Progenitor cell of endocrine pancreas (in vitro differentiated cells): ENCODE measurements at regions not wholly inside any gene's neighbourhood (a gene's known extent, or its start where the extent isn't known, plus 50 kb on each side); places are given as distances from the start of the nearest gene placed in this dataset.

Source experiments
- DNase-seq: peaks from one replicate; pipeline ENCODE4 v3.0.0; 2021; ENCODE audit warnings: low spot score; ENCODE audit not compliant: unreplicated experiment
- H3K27ac Mint-ChIP-seq: 2 replicates; pipeline ENCODE4 v1.8.0; 2021; ENCODE audit warnings: mild to moderate bottlenecking, moderate library complexity, mixed read lengths
- H3K27me3 Mint-ChIP-seq: 2 replicates; pipeline ENCODE4 v1.8.0; 2021; ENCODE audit warnings: mixed read lengths
- H3K36me3 Mint-ChIP-seq: 2 replicates; pipeline ENCODE4 v1.8.0; 2022; ENCODE audit warnings: mixed read lengths; ENCODE audit not compliant: insufficient read depth
- H3K4me1 Mint-ChIP-seq: 2 replicates; pipeline ENCODE4 v1.8.0; 2021; ENCODE audit warnings: low read depth, mixed read lengths
- H3K4me3 Mint-ChIP-seq: 2 replicates; pipeline ENCODE4 v1.8.0; 2021; ENCODE audit warnings: low read depth, mild to moderate bottlenecking, moderate library complexity, mixed read lengths
- H3K9me3 Mint-ChIP-seq: 2 replicates; pipeline ENCODE4 v1.8.0; 2021; ENCODE audit warnings: low read depth, mixed read lengths
- TF ChIP-seq, protein P1 (sequence below): fragments of 200-600 bp; sonication (generic); IDR thresholded peaks from one replicate; pipeline ENCODE4 v1.5.0; 2021; ENCODE audit warnings: antibody characterized with exemption, mild to moderate bottlenecking; ENCODE audit not compliant: unreplicated experiment

DNA sequence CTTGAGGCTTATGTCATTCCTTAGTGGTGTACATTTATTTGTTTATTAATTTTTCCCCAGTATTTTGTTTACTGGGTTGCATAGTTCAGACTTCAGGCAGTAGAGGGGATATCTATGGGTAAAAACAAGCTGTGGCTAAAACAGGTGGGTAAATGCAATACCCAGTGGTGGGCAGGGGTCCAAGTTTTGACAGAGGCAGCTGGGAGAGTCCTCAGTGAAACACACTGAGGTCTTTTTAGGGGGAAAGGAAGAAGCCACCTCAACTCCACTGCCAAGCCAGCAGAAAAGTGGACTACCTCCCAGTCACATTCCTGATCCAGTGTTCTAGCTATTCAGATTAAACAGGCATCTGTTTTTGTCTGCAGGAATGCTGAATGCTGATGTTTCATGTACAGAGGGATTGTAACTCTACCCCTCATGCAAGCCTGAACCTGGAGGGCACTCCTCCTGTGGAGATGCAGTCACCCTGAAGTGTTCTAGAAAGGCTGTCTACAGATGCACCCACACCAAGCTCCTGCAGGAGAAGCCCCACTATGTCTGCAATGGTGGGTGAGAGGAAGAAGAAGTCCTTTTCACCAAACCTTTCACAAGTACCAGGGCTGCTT, 757.8 kb downstream of the INHBA start:
- H3K36me3 Mint-ChIP-seq = peaks cover 3% of the 10 kb centered on the region
- no peak overlapping the region for H3K4me3 Mint-ChIP-seq
- no peak for DNase-seq
- no peaks in the 10 kb centered on the region for H3K4me1 Mint-ChIP-seq
- H3K9me3 Mint-ChIP-seq = peaks cover 26% of the 10 kb centered on the region
- H3K27ac Mint-ChIP-seq = no peak overlapping the region
- no peaks in the 10 kb centered on the region for H3K27me3 Mint-ChIP-seq
- TF ChIP-seq, protein P1, sequence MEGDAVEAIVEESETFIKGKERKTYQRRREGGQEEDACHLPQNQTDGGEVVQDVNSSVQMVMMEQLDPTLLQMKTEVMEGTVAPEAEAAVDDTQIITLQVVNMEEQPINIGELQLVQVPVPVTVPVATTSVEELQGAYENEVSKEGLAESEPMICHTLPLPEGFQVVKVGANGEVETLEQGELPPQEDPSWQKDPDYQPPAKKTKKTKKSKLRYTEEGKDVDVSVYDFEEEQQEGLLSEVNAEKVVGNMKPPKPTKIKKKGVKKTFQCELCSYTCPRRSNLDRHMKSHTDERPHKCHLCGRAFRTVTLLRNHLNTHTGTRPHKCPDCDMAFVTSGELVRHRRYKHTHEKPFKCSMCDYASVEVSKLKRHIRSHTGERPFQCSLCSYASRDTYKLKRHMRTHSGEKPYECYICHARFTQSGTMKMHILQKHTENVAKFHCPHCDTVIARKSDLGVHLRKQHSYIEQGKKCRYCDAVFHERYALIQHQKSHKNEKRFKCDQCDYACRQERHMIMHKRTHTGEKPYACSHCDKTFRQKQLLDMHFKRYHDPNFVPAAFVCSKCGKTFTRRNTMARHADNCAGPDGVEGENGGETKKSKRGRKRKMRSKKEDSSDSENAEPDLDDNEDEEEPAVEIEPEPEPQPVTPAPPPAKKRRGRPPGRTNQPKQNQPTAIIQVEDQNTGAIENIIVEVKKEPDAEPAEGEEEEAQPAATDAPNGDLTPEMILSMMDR = no peak

DNA sequence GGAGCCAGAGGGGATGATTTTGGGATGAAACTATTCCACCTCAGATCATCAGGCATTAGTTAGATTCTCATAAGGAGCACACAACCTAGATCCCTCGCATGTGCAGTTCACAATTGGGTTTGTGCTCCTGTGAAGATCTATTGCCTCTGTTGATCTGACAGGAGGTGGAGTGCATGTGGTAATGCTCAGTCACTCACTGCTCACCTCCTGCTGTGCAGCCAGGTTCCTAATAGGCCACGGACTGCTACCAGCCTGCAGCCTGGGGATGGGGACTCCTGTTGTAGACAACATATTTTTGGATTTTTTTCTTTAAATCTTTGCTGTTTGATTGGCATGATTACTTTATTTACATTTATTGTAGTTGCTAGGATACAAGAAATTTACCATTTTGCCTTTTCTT, 765.0 kb downstream of the INHBA start:
- TF ChIP-seq, protein P1 = no peak
- DNase-seq = no peak

DNA sequence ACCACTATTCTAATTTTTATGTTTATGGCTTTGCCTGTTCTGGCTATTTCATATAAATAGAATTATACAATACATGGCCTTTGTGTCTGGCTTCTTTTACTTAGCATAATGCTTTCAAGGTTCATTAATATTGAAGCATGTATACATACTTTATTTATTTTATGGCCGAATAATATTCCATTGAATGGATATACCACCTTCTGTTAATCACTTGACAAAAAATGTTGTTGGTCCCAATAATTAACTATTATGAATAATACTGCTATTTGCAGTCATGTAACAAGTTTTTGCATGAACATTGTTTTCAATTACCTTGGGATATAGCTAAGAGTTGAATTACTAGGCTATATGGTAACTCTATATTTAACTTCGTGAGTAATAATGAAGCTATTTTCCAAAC, 767.5 kb downstream of the INHBA start:
- Mint-ChIP-seq H3K9me3 (peaks cover 3% of the 10 kb centered on the region), H3K4me1 (no peaks in the 10 kb centered on the region), H3K27ac (no peak overlapping the region), H3K4me3 (no peak overlapping the region), H3K27me3 (no peaks in the 10 kb centered on the region), H3K36me3 (no peaks in the 10 kb centered on the region)
- DNase-seq = no peak
- TF ChIP-seq, protein P1 = no peak

More for the DNA sequence above, 765.0 kb downstream of the INHBA start:
- H3K36me3 Mint-ChIP-seq = no peaks in the 10 kb centered on the region
- H3K4me1 Mint-ChIP-seq = no peaks in the 10 kb centered on the region
- peaks cover 3% of the 10 kb centered on the region for H3K9me3 Mint-ChIP-seq
- H3K27ac Mint-ChIP-seq = no peak overlapping the region
- no peaks in the 10 kb centered on the region for H3K27me3 Mint-ChIP-seq
- no peak overlapping the region for H3K4me3 Mint-ChIP-seq

DNA sequence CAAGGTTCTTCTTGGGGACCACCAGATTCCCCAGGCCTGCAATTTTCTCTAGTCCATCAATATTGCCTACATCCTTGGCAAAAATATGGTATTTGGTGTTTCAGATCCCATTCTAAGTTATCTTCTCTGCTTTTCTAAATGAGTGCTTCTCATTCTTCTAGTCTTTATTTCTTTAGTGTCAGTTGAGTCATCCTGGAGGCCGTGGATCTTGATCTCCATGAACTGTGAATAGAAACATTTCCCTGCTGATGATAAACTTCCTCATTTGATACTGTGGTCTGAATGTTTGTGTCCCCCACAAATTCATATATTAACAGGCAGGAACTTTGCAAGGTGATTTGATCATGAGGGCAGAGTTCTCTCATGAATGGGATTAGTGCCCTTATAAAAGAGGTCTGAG, 779.3 kb downstream of the INHBA start:
- Mint-ChIP-seq H3K27ac (no peak overlapping the region), H3K9me3 (no peaks in the 10 kb centered on the region), H3K27me3 (no peaks in the 10 kb centered on the region), H3K4me3 (no peak overlapping the region), H3K36me3 (no peaks in the 10 kb centered on the region), H3K4me1 (no peaks in the 10 kb centered on the region)
- TF ChIP-seq, protein P1 = no peak
- DNase-seq = no peak

DNA sequence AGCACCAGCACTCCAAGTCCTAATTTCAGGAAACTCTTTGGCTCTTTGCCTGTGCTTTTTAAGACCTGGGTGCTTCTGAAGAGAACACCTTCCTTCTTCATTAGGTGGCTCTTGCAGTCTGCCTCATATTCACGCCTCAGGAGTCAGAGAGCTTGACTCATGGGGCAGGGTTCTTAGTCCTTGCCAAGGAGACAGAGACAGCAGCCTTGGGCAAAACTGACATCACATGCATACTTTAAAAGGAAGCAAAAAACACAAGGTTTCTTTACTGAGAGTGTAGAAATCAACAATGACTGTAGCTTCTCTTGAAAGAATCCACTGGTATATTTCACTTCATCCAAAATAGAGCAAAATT, 780.6 kb downstream of the INHBA start:
- Mint-ChIP-seq H3K27ac (no peak overlapping the region), H3K9me3 (no peaks in the 10 kb centered on the region), H3K36me3 (no peaks in the 10 kb centered on the region), H3K27me3 (no peaks in the 10 kb centered on the region), H3K4me1 (no peaks in the 10 kb centered on the region), H3K4me3 (no peak overlapping the region)
- no peak for DNase-seq
- TF ChIP-seq, protein P1 = no peak
